Medulla oblongata (tissue), 1 donor: ENCODE measurements at regions not wholly inside any gene's neighbourhood (a gene's known extent, or its start where the extent isn't known, plus 50 kb on each side); places are given as distances from the start of the nearest gene placed in this dataset.
"Not testable (repeated sequence)": the region's sequence is repeated elsewhere in the genome, so short reads cannot be mapped to it uniquely, and the experiment has no call there.

ENCODE experiments used
- DNase-seq: peaks from one replicate; pipeline ENCODE4 v3.0.0-alpha.2; 2015; ENCODE audit errors: extremely low spot score

- no peak for DNase-seq
Measured at GRCh38 chr3:167001374-167001773, 378.7 kb downstream of the ZBBX start.

GRCh38 chr3:166993015-166993630 is 387.0 kb downstream of the ZBBX start:
- DNase-seq = no peak

- no peak for DNase-seq
Measured at GRCh38 chr3:166986000-166986399, 394.1 kb downstream of the ZBBX start.

- DNase-seq = not testable (repeated sequence)
Measured at GRCh38 chr3:166975796-166976195, 404.3 kb downstream of the ZBBX start.

GRCh38 chr3:166967714-166968113 is 412.4 kb downstream of the ZBBX start:
- not testable (repeated sequence) for DNase-seq

- no peak for DNase-seq
Measured at GRCh38 chr3:166962911-166963310, 417.2 kb downstream of the ZBBX start.

GRCh38 chr3:166957121-166957520 is 423.0 kb downstream of the ZBBX start:
- no peak for DNase-seq

- no peak for DNase-seq
Measured at GRCh38 chr3:166955201-166955939, 424.7 kb downstream of the ZBBX start.

GRCh38 chr3:166934879-166935278 is 445.2 kb downstream of the ZBBX start:
- DNase-seq = no peak

GRCh38 chr3:166917437-166917836 is 462.7 kb downstream of the ZBBX start:
- DNase-seq = no peak

GRCh38 chr3:166902374-166902773 is 477.7 kb downstream of the ZBBX start:
- DNase-seq = no peak

GRCh38 chr3:166900866-166901577 is 479.1 kb downstream of the ZBBX start:
- DNase-seq = no peak

- no peak for DNase-seq
Measured at GRCh38 chr3:166897811-166898210, 482.3 kb downstream of the ZBBX start.

GRCh38 chr3:166889241-166889640 is 490.9 kb downstream of the ZBBX start:
- no peak for DNase-seq

- no peak for DNase-seq
Measured at GRCh38 chr3:166879661-166880060, 500.4 kb downstream of the ZBBX start.

GRCh38 chr3:166877971-166878370 is 502.1 kb downstream of the ZBBX start:
- DNase-seq = no peak

GRCh38 chr3:166864473-166865467 is 515.3 kb downstream of the ZBBX start:
- DNase-seq = no peak

- DNase-seq = no peak
Measured at GRCh38 chr3:166860217-166860616, 519.9 kb downstream of the ZBBX start.

GRCh38 chr3:166844329-166844728 is 535.8 kb downstream of the ZBBX start:
- DNase-seq = no peak

- not testable (repeated sequence) for DNase-seq
Measured at GRCh38 chr3:166842784-166843183, 537.3 kb downstream of the ZBBX start.

- no peak for DNase-seq
Measured at GRCh38 chr3:166837535-166837934, 542.6 kb downstream of the ZBBX start.

GRCh38 chr3:166836836-166837235 is 543.3 kb downstream of the ZBBX start:
- no peak for DNase-seq
